IMR-90 (cell line): ENCODE measurements at regions not wholly inside any gene's neighbourhood (a gene's known extent, or its start where the extent isn't known, plus 50 kb on each side); places are given as distances from the start of the nearest gene placed in this dataset.

ENCODE experiments used
- ATAC-seq: fragments of 200-7000 bp; cut with Tn5 transposase; 2 replicates; pipeline ENCODE4 v1.9.1; 2020; ENCODE audit warnings: low read depth, mild to moderate bottlenecking, moderate library complexity
- BruUV-seq: library from RNA; stranded (reverse); fragments of 400-500 nt; replicated peaks from 2 replicates; lab custom pipeline; 2021; lab: Mats Ljungman, UMichigan
- CTCF ChIA-PET: fragments of 300-600 bp; formaldehyde crosslinking; extraction: SDS; loops from one replicate; lab custom pipeline; 2021; ENCODE audit warnings: antibody characterized with exemption; lab: Yijun Ruan, JAX
- POLR2A ChIA-PET: fragments of 300-600 bp; sonication (Branson Sonifier 250); formaldehyde crosslinking; loops from one replicate; lab custom pipeline; 2022; ENCODE audit warnings: antibody characterized with exemption; ENCODE audit not compliant: unreplicated experiment; lab: Charles Lee
- DNase-seq: peaks from one replicate; pipeline ENCODE4 v3.0.0; 2013
- H2AFZ ChIP-seq: replicated peaks from 2 replicates; pipeline ENCODE3; 2013; ENCODE audit warnings: low read length, mild to moderate bottlenecking; ENCODE audit not compliant: poor library complexity
- H2AK5ac ChIP-seq: 2 replicates; pipeline ENCODE4 v1.6.1; 2013; ENCODE audit warnings: low read depth, low read length, inconsistent platforms
- H2AK9ac ChIP-seq: replicated peaks from 2 replicates; pipeline ENCODE3; 2013; ENCODE audit warnings: mild to moderate bottlenecking, low read depth, low read length, moderate library complexity; ENCODE audit not compliant: poor library complexity
- H2BK120ac ChIP-seq: 2 replicates; pipeline ENCODE4 v1.6.1; 2013; ENCODE audit warnings: low read depth, low read length, inconsistent platforms
- H2BK15ac ChIP-seq: 3 replicates; pipeline ENCODE4 v1.6.1; 2013; ENCODE audit warnings: low read depth, low read length, inconsistent platforms
- H2BK20ac ChIP-seq: 2 replicates; pipeline ENCODE4 v1.6.1; 2013; ENCODE audit warnings: low read depth, mild to moderate bottlenecking, inconsistent platforms, low read length, moderate library complexity
- H2BK5ac ChIP-seq: 2 replicates; pipeline ENCODE4 v1.6.1; 2013; ENCODE audit warnings: mild to moderate bottlenecking, low read depth, low read length, inconsistent platforms; ENCODE audit not compliant: poor library complexity, severe bottlenecking
- H3K14ac ChIP-seq: replicated peaks from 2 replicates; pipeline ENCODE4 v1.6.1; 2013; ENCODE audit warnings: low read depth, low read length, inconsistent platforms
- H3K18ac ChIP-seq: 2 replicates; pipeline ENCODE4 v1.6.1; 2013; ENCODE audit warnings: low read depth, low read length, control low read depth
- H3K23ac ChIP-seq: 2 replicates; pipeline ENCODE4 v1.6.1; 2013; ENCODE audit warnings: low read depth, low read length, inconsistent platforms
- H3K27ac ChIP-seq: 2 replicates; pipeline ENCODE4 v1.5.1; 2013; ENCODE audit warnings: mild to moderate bottlenecking, control low read depth, low read length; ENCODE audit not compliant: insufficient read depth
- H3K27me3 ChIP-seq: 2 replicates; pipeline ENCODE4 v1.6.1; 2013; ENCODE audit warnings: low read length; ENCODE audit not compliant: control insufficient read depth, insufficient read depth
- H3K36me3 ChIP-seq: 2 replicates; pipeline ENCODE4 v1.6.1; 2013; ENCODE audit warnings: low read length, mixed read lengths; ENCODE audit not compliant: control insufficient read depth, insufficient read depth
- H3K4ac ChIP-seq: 2 replicates; pipeline ENCODE4 v1.6.1; 2013; ENCODE audit warnings: low read depth, low read length, inconsistent platforms
- H3K4me1 ChIP-seq: 2 replicates; pipeline ENCODE4 v1.6.1; 2013; ENCODE audit warnings: low read length, mixed read lengths; ENCODE audit not compliant: control insufficient read depth, insufficient read depth
- H3K4me2 ChIP-seq: 2 replicates; pipeline ENCODE4 v1.6.1; 2013; ENCODE audit warnings: low read depth, mild to moderate bottlenecking, control low read depth, low read length, moderate library complexity
- H3K4me3 ChIP-seq: 2 replicates; pipeline ENCODE4 v1.5.1; 2013; ENCODE audit warnings: low read depth, mild to moderate bottlenecking, control low read depth, low read length, moderate library complexity; ENCODE audit not compliant: insufficient read depth
- H3K56ac ChIP-seq: 2 replicates; pipeline ENCODE4 v1.6.1; 2013; ENCODE audit warnings: low read length, inconsistent platforms; ENCODE audit not compliant: insufficient read depth; ENCODE audit errors: extremely low read depth
- H3K79me1 ChIP-seq, 2 experiments: 2 replicates each; pipeline ENCODE4 v1.6.1; 2013; ENCODE audit warnings: low read length in 2 of 2, inconsistent platforms in 1 of 2, low read depth in 1 of 2
- H3K9ac ChIP-seq: 2 replicates; pipeline ENCODE4 v1.6.1; 2013; ENCODE audit warnings: low read depth, low read length, control low read depth
- H3K9me1 ChIP-seq: 2 replicates; pipeline ENCODE4 v1.6.1; 2013; ENCODE audit warnings: low read length, inconsistent platforms; ENCODE audit not compliant: insufficient read depth
- H3K9me3 ChIP-seq: 2 replicates; pipeline ENCODE4 v1.6.1; 2013; ENCODE audit warnings: low read length; ENCODE audit not compliant: control insufficient read depth, insufficient read depth
- H4K20me1 ChIP-seq: 2 replicates; pipeline ENCODE4 v1.6.1; 2013; ENCODE audit warnings: low read length, inconsistent platforms; ENCODE audit not compliant: insufficient read depth
- H4K5ac ChIP-seq: 2 replicates; pipeline ENCODE4 v1.6.1; 2013; ENCODE audit warnings: mild to moderate bottlenecking, low read depth, low read length, control low read depth
- H4K8ac ChIP-seq, 2 experiments: 2 replicates each; pipeline ENCODE4 v1.6.1; 2013; ENCODE audit warnings: low read depth in 2 of 2, low read length in 2 of 2, control low read depth in 1 of 2, inconsistent platforms in 1 of 2
- H4K91ac ChIP-seq: 2 replicates; pipeline ENCODE4 v1.6.1; 2013; ENCODE audit warnings: low read depth, low read length, inconsistent platforms; ENCODE audit not compliant: insufficient read depth
- NFE2L2 ChIP-seq: fragments of 150-350 bp; IDR thresholded peaks from 2 replicates; pipeline ENCODE4 v1.6.1; 2016; ENCODE audit warnings: low read depth, mild to moderate bottlenecking, low read length
- RAD21 ChIP-seq: IDR thresholded peaks from 2 replicates; pipeline ENCODE4 v1.6.1; 2012; ENCODE audit warnings: low read length, improper control_type of control experiment
- USF2 ChIP-seq: fragments of 150-350 bp; IDR thresholded peaks from 2 replicates; pipeline ENCODE4 v1.6.1; 2017; ENCODE audit warnings: mild to moderate bottlenecking, antibody characterized with exemption, low read length, low read depth
- WGBS, 2 experiments: methylation state at CpG; one replicate each; pipeline versions ENCODE4 v1.1.5 to v1.1.7; 2013; ENCODE audit warnings: missing lambda C conversion rate in 2 of 2; ENCODE audit not compliant: insufficient read length in 1 of 2; ENCODE audit errors: extremely low coverage in 2 of 2; 5-methylcytosine and 5-hydroxymethylcytosine counted together
- dilution Hi-C: fragments of 300-500 bp; cut with HindIII; formaldehyde crosslinking; loops from one replicate; pipeline ENCODE4 v1.14.3; 2018; ENCODE audit warnings: low sequenced_read_pairs; ENCODE audit not compliant: unreplicated experiment
- in situ Hi-C: fragments of 300-500 bp; cut with MboI; formaldehyde crosslinking; loops from 3 replicates; pipeline ENCODE4 v1.14.3; 2019; ENCODE audit warnings: low sequenced_read_pairs, inconsistent platforms, mixed read lengths
- intact Hi-C: fragments of 100-400 bp; cut with micrococcal nuclease; formaldehyde crosslinking; loops from 2 replicates; pipeline ENCODE4 v1.10.0; 2022

- no peak overlapping the region for H3K18ac ChIP-seq
- no peaks in the 10 kb centered on the region; the same call in 1 of the 2 replicates for H3K4me1 ChIP-seq
- H3K27me3 ChIP-seq = peaks cover 47% of the 10 kb centered on the region
- no peak overlapping the region for H2BK120ac ChIP-seq
- no peak overlapping the region for H4K5ac ChIP-seq
- no peak overlapping the region for H3K27ac ChIP-seq
- H3K4me2 ChIP-seq = no peak overlapping the region
- peaks cover 5% of the 10 kb centered on the region for H3K9me3 ChIP-seq
- intact Hi-C loops = no loop called here
- no peak overlapping the region for H4K8ac ChIP-seq
- ATAC-seq (no peak), DNase-seq (no peak)
- H3K9ac ChIP-seq = no peak overlapping the region
- TF ChIP-seq RAD21 = no peak
- no peak for TF ChIP-seq NFE2L2
- TF ChIP-seq USF2 = no peak
- H3K4me3 ChIP-seq = no peak overlapping the region
- no peak overlapping the region for H3K56ac ChIP-seq
- no peaks in the 10 kb centered on the region for H4K20me1 ChIP-seq
- WGBS, 2 experiments = 83% methylated on average over 1 of the region's 13 CpGs; no CpG with 5 or more reads in 1 of the 2 experiments
- BruUV-seq = no TSS peak
- H3K36me3 ChIP-seq = no peaks in the 10 kb centered on the region
- no peak overlapping the region for H2AK5ac ChIP-seq
- in situ Hi-C loops = no loop called here
- ChIA-PET CTCF (no interaction called here), POLR2A (no interaction called here)
- H3K79me1 ChIP-seq = no peaks in the 10 kb centered on the region
- H2BK15ac ChIP-seq = no peak overlapping the region
- no peak overlapping the region for H2BK20ac ChIP-seq
- H2AK9ac ChIP-seq = no peak overlapping the region
- no peak overlapping the region for H3K4ac ChIP-seq
- no peak overlapping the region for H3K14ac ChIP-seq
- H3K23ac ChIP-seq = no peak overlapping the region
- no peak overlapping the region for H2AFZ ChIP-seq
- H2BK5ac ChIP-seq = no peak overlapping the region
- no peaks in the 10 kb centered on the region for H3K9me1 ChIP-seq
- dilution Hi-C loops = no loop called here
- no peak overlapping the region for H4K91ac ChIP-seq
These were observed 102.7 kb downstream of the METRNL start for GRCh38 chr17:83181991-83182619.
